Endodermal cell (in vitro differentiated cells): ENCODE measurements at regions not wholly inside any gene's neighbourhood (a gene's known extent, or its start where the extent isn't known, plus 50 kb on each side); places are given as distances from the start of the nearest gene placed in this dataset.
A peak's percentile ranks its signal among the peaks of the same experiment; 100 is the strongest.

Experiments
- DNase-seq: peaks from one replicate; pipeline ENCODE4 v3.0.0-alpha.2; 2017
- H3K27ac ChIP-seq: 2 replicates; pipeline ENCODE4 v1.5.1; 2013; ENCODE audit warnings: mild to moderate bottlenecking, low read depth, low read length, moderate library complexity
- H3K27me3 ChIP-seq: 2 replicates; pipeline ENCODE4 v1.6.1; 2013; ENCODE audit warnings: mild to moderate bottlenecking, low read length, moderate library complexity; ENCODE audit not compliant: insufficient read depth, control insufficient read depth, poor library complexity, severe bottlenecking
- H3K36me3 ChIP-seq: 2 replicates; pipeline ENCODE4 v1.7.0; 2013; ENCODE audit warnings: mild to moderate bottlenecking, low read length, moderate library complexity; ENCODE audit not compliant: control insufficient read depth, insufficient read depth
- H3K4me1 ChIP-seq: one replicate; pipeline ENCODE4 v1.7.0; 2013; ENCODE audit warnings: low read length; ENCODE audit not compliant: control insufficient read depth, insufficient read depth
- H3K4me3 ChIP-seq: 2 replicates; pipeline ENCODE4 v1.5.1; 2013; ENCODE audit warnings: mild to moderate bottlenecking, low read length, moderate library complexity
- H3K9ac ChIP-seq: 2 replicates; pipeline ENCODE4 v1.6.1; 2013; ENCODE audit warnings: mild to moderate bottlenecking, low read length, moderate library complexity; ENCODE audit not compliant: poor library complexity, severe bottlenecking; ENCODE audit errors: extremely low read depth
- H3K9me3 ChIP-seq: 2 replicates; pipeline ENCODE4 v1.6.1; 2013; ENCODE audit warnings: mild to moderate bottlenecking, low read length, moderate library complexity; ENCODE audit not compliant: control insufficient read depth
- H3K27ac Mint-ChIP-seq: 2 replicates; pipeline ENCODE4 v1.8.0; 2020; ENCODE audit warnings: mixed read lengths
- H3K27me3 Mint-ChIP-seq: 2 replicates; pipeline ENCODE4 v1.8.0; 2021; ENCODE audit warnings: mild to moderate bottlenecking, mixed read lengths; ENCODE audit not compliant: insufficient read depth
- H3K36me3 Mint-ChIP-seq: 2 replicates; pipeline ENCODE4 v1.8.0; 2020; ENCODE audit warnings: low read depth, mixed read lengths
- H3K4me1 Mint-ChIP-seq: 2 replicates; pipeline ENCODE4 v1.8.0; 2020; ENCODE audit warnings: mixed read lengths
- H3K4me3 Mint-ChIP-seq: 2 replicates; pipeline ENCODE4 v1.8.0; 2020; ENCODE audit warnings: mild to moderate bottlenecking, moderate library complexity, mixed read lengths
- H3K9me3 Mint-ChIP-seq: 2 replicates; pipeline ENCODE4 v1.8.0; 2020; ENCODE audit warnings: mild to moderate bottlenecking, mixed read lengths
- CTCF ChIP-seq: fragments of 200-600 bp; sonication (generic); conservative IDR thresholded peaks from 2 replicates; pipeline ENCODE4 v1.5.0; 2021; ENCODE audit warnings: antibody characterized with exemption, mild to moderate bottlenecking
- WGBS, 2 experiments: methylation state at CpG; one replicate each; pipeline versions ENCODE4 v1.1.5 to v1.1.7; 2013; ENCODE audit warnings: missing lambda C conversion rate in 2 of 2, mixed read lengths in 1 of 2; ENCODE audit not compliant: insufficient coverage in 1 of 2, insufficient read length in 1 of 2; 5-methylcytosine and 5-hydroxymethylcytosine counted together

DNA sequence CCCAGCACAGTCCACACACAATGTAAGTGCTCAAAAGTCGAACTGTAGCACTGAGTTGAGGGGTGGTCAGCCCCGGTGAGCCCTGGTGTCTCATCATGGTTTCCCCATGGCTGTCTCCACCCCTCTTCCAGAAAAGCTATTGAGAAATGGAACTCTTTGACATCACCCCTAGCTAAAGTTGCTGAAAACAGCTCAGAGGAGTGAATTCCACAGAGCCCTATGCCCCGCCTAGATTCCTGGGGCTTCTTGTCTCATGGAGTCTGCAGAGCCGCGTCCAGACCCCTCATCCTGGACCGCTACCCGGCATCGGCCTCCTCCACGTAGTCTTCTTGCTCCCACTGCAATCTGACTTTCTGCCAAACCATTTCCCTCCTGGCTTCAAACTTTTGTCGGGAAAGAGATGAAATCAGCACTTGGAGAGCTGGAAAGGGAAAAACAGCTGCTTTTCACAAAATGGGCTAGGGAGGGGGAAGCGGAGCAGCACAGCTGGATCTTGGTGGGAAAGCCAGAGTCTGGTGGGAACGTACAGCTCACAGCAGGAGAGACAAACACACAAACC, 132.2 kb downstream of the SNX5 start:
- no peaks in the 10 kb centered on the region for H3K9me3 Mint-ChIP-seq
- DNase-seq = no peak
- peaks cover 15% of the 10 kb centered on the region for H3K4me1 Mint-ChIP-seq
- peaks cover 19% of the 10 kb centered on the region for H3K27me3 Mint-ChIP-seq
- peaks cover 7% of the 10 kb centered on the region for H3K9me3 ChIP-seq
- WGBS, 2 experiments = 86 to 87% methylated on average over 9 to 12 of the region's 12 CpGs
- H3K4me3 ChIP-seq = no peak overlapping the region
- no peaks in the 10 kb centered on the region for H3K4me1 ChIP-seq
- TF ChIP-seq CTCF = no peak
- peak overlapping the region; percentile 2 for H3K27ac Mint-ChIP-seq
- H3K9ac ChIP-seq = no peak overlapping the region
- no peaks in the 10 kb centered on the region for H3K36me3 Mint-ChIP-seq
- peaks cover 10% of the 10 kb centered on the region for H3K27me3 ChIP-seq
- H3K27ac ChIP-seq = no peak overlapping the region
- no peak overlapping the region for H3K4me3 Mint-ChIP-seq
- no peaks in the 10 kb centered on the region for H3K36me3 ChIP-seq

DNA sequence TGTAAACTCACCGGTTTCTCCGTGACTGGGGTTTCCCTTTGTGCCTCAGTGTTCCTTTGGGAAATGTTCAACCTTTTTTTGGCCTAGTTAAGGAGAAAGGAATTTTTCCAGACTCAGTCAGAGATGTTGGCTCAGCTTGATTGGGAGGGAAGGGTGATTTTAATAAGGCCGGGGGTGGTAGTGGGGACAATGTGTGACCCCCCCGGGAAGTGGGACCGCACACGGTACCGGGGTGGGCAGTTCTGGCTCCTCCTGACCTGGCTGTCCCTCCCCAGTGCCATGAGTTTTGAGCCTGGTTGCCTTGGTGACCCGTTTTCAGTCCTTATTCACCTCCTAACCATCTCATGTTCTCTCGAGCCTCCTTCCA, 132.7 kb downstream of the SNX5 start:
- DNase-seq = no peak
- H3K4me1 ChIP-seq = no peaks in the 10 kb centered on the region
- no peak for TF ChIP-seq CTCF
- no peak overlapping the region for H3K27ac ChIP-seq
- Mint-ChIP-seq H3K27me3 (peaks cover 14% of the 10 kb centered on the region), H3K4me1 (peaks cover 15% of the 10 kb centered on the region), H3K9me3 (no peaks in the 10 kb centered on the region), H3K4me3 (no peak overlapping the region), H3K27ac (no peak overlapping the region), H3K36me3 (no peaks in the 10 kb centered on the region)
- no peak overlapping the region for H3K9ac ChIP-seq
- no peaks in the 10 kb centered on the region for H3K36me3 ChIP-seq
- H3K4me3 ChIP-seq = no peak overlapping the region
- peaks cover 6% of the 10 kb centered on the region for H3K27me3 ChIP-seq
- H3K9me3 ChIP-seq = peaks cover 7% of the 10 kb centered on the region
- WGBS, 2 experiments = 87 to 92% methylated on average over 3 to 9 of the region's 9 CpGs

GRCh38 chr20:17835240-17835933, 133.2 kb downstream of the SNX5 start:
- no peaks in the 10 kb centered on the region for H3K36me3 Mint-ChIP-seq
- no peak overlapping the region for H3K4me3 ChIP-seq
- WGBS, 2 experiments = 82 to 84% methylated on average over 12 to 15 of the region's 15 CpGs
- no peaks in the 10 kb centered on the region for H3K4me1 ChIP-seq
- H3K27me3 Mint-ChIP-seq = peaks cover 9% of the 10 kb centered on the region
- TF ChIP-seq CTCF = no peak
- no peak overlapping the region for H3K27ac ChIP-seq
- no peak for DNase-seq
- no peak overlapping the region for H3K9ac ChIP-seq
- peaks cover 15% of the 10 kb centered on the region for H3K4me1 Mint-ChIP-seq
- H3K9me3 ChIP-seq = peaks cover 3% of the 10 kb centered on the region
- H3K27me3 ChIP-seq = peaks cover 5% of the 10 kb centered on the region
- H3K27ac Mint-ChIP-seq = no peak overlapping the region
- H3K36me3 ChIP-seq = no peaks in the 10 kb centered on the region
- no peaks in the 10 kb centered on the region for H3K9me3 Mint-ChIP-seq
- H3K4me3 Mint-ChIP-seq = no peak overlapping the region
